Osteocyte (in vitro differentiated cells): ENCODE measurements at regions not wholly inside any gene's neighbourhood (a gene's known extent, or its start where the extent isn't known, plus 50 kb on each side); places are given as distances from the start of the nearest gene placed in this dataset.

ENCODE experiments used
- DNase-seq: peaks from one replicate; pipeline ENCODE4 v3.0.0; 2021; ENCODE audit warnings: mixed read lengths; ENCODE audit not compliant: unreplicated experiment; ENCODE audit errors: extremely low spot score
- H3K27ac Mint-ChIP-seq: one replicate; pipeline ENCODE4 v1.8.0; 2021; ENCODE audit warnings: mild to moderate bottlenecking, mixed read lengths; ENCODE audit not compliant: unreplicated experiment
- H3K27me3 Mint-ChIP-seq: one replicate; pipeline ENCODE4 v1.8.0; 2021; ENCODE audit warnings: mixed read lengths; ENCODE audit not compliant: unreplicated experiment
- H3K36me3 Mint-ChIP-seq: one replicate; pipeline ENCODE4 v1.8.0; 2021; ENCODE audit warnings: mixed read lengths; ENCODE audit not compliant: unreplicated experiment
- H3K4me1 Mint-ChIP-seq: one replicate; pipeline ENCODE4 v1.8.0; 2021; ENCODE audit warnings: mixed read lengths; ENCODE audit not compliant: unreplicated experiment
- H3K4me3 Mint-ChIP-seq: one replicate; pipeline ENCODE4 v1.8.0; 2021; ENCODE audit warnings: mild to moderate bottlenecking, moderate library complexity, mixed read lengths; ENCODE audit not compliant: unreplicated experiment
- H3K9me3 Mint-ChIP-seq: one replicate; pipeline ENCODE4 v1.8.0; 2021; ENCODE audit warnings: mixed read lengths; ENCODE audit not compliant: unreplicated experiment
- TF ChIP-seq, protein P1 (sequence below): fragments of 200-600 bp; sonication (generic); IDR thresholded peaks from 2 replicates; pipeline ENCODE4 v1.5.0; 2021; ENCODE audit warnings: antibody characterized with exemption, mild to moderate bottlenecking, moderate library complexity

DNA sequence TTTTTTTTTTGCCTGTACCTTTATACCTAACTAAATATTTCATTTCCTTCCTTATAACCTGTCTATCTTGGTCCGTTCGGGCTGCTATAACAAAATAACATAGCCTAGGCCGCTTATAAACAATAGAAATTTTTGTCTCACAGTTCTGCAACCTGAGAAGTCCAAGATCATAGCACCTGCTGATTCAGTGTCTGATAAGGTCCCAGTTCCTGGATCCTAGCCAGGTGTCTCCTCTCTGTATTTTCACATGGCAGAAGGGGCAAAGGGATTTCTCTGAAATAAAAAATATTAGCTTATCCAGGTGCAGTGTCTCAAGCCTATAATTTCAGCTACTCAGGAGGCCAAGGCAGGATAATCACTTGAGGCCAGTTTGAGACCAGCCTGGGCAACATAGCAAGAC lies 1046.6 kb upstream of the USP15 start:
- Mint-ChIP-seq H3K27me3 (no peaks in the 10 kb centered on the region), H3K9me3 (peaks cover 21% of the 10 kb centered on the region), H3K4me1 (no peaks in the 10 kb centered on the region), H3K4me3 (no peak overlapping the region), H3K36me3 (no peaks in the 10 kb centered on the region), H3K27ac (no peak overlapping the region)
- TF ChIP-seq, protein P1, sequence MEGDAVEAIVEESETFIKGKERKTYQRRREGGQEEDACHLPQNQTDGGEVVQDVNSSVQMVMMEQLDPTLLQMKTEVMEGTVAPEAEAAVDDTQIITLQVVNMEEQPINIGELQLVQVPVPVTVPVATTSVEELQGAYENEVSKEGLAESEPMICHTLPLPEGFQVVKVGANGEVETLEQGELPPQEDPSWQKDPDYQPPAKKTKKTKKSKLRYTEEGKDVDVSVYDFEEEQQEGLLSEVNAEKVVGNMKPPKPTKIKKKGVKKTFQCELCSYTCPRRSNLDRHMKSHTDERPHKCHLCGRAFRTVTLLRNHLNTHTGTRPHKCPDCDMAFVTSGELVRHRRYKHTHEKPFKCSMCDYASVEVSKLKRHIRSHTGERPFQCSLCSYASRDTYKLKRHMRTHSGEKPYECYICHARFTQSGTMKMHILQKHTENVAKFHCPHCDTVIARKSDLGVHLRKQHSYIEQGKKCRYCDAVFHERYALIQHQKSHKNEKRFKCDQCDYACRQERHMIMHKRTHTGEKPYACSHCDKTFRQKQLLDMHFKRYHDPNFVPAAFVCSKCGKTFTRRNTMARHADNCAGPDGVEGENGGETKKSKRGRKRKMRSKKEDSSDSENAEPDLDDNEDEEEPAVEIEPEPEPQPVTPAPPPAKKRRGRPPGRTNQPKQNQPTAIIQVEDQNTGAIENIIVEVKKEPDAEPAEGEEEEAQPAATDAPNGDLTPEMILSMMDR: no peak
- DNase-seq: no peak

GRCh38 chr12:61220337-61220736 lies 1039.9 kb upstream of the USP15 start:
- Mint-ChIP-seq H3K9me3 (peaks cover 21% of the 10 kb centered on the region), H3K36me3 (no peaks in the 10 kb centered on the region), H3K27ac (no peak overlapping the region), H3K4me3 (no peak overlapping the region), H3K27me3 (no peaks in the 10 kb centered on the region), H3K4me1 (no peaks in the 10 kb centered on the region)
- DNase-seq: no peak
- TF ChIP-seq, protein P1: no peak

DNA sequence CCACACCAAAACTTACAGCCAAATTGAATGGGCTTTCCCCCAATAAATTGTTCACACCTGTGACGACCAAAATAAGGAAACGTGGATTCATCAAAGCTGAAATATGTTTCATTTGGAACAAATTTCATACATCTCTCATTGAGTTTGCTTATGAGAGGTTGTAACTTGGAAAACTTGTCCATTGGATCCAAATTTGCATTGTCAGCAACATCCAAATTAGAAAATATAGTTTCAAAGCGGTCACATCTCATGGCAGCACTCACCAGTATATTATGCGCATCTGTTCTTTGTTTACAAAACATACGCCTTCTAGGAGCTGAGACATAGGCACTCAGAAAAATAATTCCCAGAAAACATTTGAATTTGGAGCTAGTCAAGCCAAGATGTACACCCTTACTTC lies 1028.2 kb upstream of the USP15 start:
- no peaks in the 10 kb centered on the region for H3K36me3 Mint-ChIP-seq
- H3K9me3 Mint-ChIP-seq: peaks cover 36% of the 10 kb centered on the region
- DNase-seq: no peak
- no peak overlapping the region for H3K4me3 Mint-ChIP-seq
- no peak overlapping the region for H3K27ac Mint-ChIP-seq
- H3K4me1 Mint-ChIP-seq: no peaks in the 10 kb centered on the region
- TF ChIP-seq, protein P1: no peak
- H3K27me3 Mint-ChIP-seq: no peaks in the 10 kb centered on the region

DNA sequence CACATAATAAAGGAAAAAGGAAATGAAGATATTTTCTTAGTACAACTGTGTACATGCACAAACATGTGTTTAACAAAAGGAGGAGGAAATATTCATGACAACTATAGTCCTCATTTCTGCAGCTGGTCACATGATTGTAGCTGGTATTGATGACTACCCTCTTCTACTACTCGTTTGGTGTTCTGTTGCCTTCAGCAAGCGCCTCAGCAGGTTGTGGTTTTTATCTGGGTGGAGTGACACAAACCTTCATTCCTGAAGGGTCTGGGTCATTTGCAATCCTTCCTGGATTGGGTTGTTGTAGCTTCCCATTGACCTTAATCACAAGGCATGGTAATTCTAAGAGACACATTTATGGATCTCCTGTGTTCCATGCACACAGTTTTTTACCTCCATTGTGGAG lies 1009.9 kb upstream of the USP15 start:
- H3K4me1 Mint-ChIP-seq: no peaks in the 10 kb centered on the region

GRCh38 chr12:61251076-61251475 lies 1009.1 kb upstream of the USP15 start:
- no peak overlapping the region for H3K27ac Mint-ChIP-seq
- no peaks in the 10 kb centered on the region for H3K4me1 Mint-ChIP-seq
- DNase-seq: no peak
- H3K36me3 Mint-ChIP-seq: no peaks in the 10 kb centered on the region
- H3K4me3 Mint-ChIP-seq: no peak overlapping the region
- TF ChIP-seq, protein P1: no peak
- H3K27me3 Mint-ChIP-seq: no peaks in the 10 kb centered on the region
- H3K9me3 Mint-ChIP-seq: peaks cover 25% of the 10 kb centered on the region

More for the DNA sequence above, 1009.9 kb upstream of the USP15 start:
- no peak overlapping the region for H3K27ac Mint-ChIP-seq
- no peak overlapping the region for H3K4me3 Mint-ChIP-seq
- no peaks in the 10 kb centered on the region for H3K36me3 Mint-ChIP-seq
- DNase-seq: no peak
- TF ChIP-seq, protein P1: no peak
- H3K9me3 Mint-ChIP-seq: peaks cover 25% of the 10 kb centered on the region
- no peaks in the 10 kb centered on the region for H3K27me3 Mint-ChIP-seq
